ENCODE measurements at regions not wholly inside any gene's neighbourhood (a gene's known extent, or its start where the extent isn't known, plus 50 kb on each side); places are given as distances from the start of the nearest gene placed in this dataset.

GRCh38 chr15:70576696-70577095 lies 186.7 kb downstream of the UACA start:
- TF ChIP-seq CTCF (IDR thresholded peaks at IDR 0.05) (no peak), EZH2 (IDR thresholded peaks at IDR 0.05) (no peak), EZH2phosphoT487 (IDR thresholded peaks at IDR 0.05) (no peak)
